Frontal cortex (tissue), 3 donors: ENCODE measurements at regions not wholly inside any gene's neighbourhood (a gene's known extent, or its start where the extent isn't known, plus 50 kb on each side); places are given as distances from the start of the nearest gene placed in this dataset.

Experiments
- DNase-seq, 2 donors: peaks; one replicate each; pipeline ENCODE4 v3.0.0; 2012; ENCODE audit warnings: low spot score in 2 of 2
- FAIRE-seq: peaks from 2 replicates; lab custom pipeline; 2012; peaks lifted over from hg19 to GRCh38; lab: Jason Lieb, UNC
- donor health status: control.
- donor health status: control.
- donor health status: control.

- no peak for DNase-seq
- FAIRE-seq = no peak
Measured at GRCh38 chr2:579351-579886, 97.8 kb downstream of the TMEM18 start.

- no peak for FAIRE-seq
Measured at GRCh38 chr2:576292-576691, 100.9 kb downstream of the TMEM18 start.

GRCh38 chr2:575727-576236 lies 101.4 kb downstream of the TMEM18 start:
- DNase-seq = no peak

More at GRCh38 chr2:576292-576691, 100.9 kb downstream of the TMEM18 start:
- DNase-seq = no peak

GRCh38 chr2:575030-575726 lies 102.0 kb downstream of the TMEM18 start:
- no peak for DNase-seq
- FAIRE-seq = no peak

More at GRCh38 chr2:575727-576236, 101.4 kb downstream of the TMEM18 start:
- no peak for FAIRE-seq

DNA sequence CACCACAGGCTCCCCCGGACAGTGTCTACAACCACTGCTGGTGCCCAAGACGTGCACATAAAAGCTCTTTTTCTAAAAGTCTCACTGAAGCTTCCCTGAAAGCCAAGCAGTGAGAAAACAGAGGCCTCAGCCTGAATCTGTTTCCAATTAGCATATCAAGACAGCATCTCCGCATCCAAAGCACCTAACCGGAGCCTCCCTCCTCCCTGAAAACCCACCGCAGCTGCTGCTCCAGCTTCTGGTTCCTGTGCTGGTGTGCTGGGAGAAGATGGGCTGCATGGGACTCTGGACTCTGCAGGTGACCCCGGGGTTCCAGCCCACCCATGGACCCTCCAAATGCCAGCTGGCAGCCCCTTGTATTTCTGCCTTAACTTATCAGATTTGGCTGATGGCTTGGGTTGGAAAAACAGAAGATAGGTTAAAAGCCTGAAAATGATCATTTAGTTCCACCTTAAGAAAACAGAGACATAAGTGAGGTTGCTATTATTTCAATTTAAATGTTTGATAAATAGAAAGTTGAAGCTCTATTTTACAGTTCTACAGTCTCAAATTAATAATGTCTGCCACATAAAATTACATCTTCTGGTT lies 103.3 kb downstream of the TMEM18 start:
- no peak for FAIRE-seq
- DNase-seq = no peak

- FAIRE-seq = no peak
- DNase-seq = no peak
Measured at GRCh38 chr2:573025-573424, 104.2 kb downstream of the TMEM18 start.

- no peak for FAIRE-seq
Measured at GRCh38 chr2:569681-570080, 107.5 kb downstream of the TMEM18 start.

DNA sequence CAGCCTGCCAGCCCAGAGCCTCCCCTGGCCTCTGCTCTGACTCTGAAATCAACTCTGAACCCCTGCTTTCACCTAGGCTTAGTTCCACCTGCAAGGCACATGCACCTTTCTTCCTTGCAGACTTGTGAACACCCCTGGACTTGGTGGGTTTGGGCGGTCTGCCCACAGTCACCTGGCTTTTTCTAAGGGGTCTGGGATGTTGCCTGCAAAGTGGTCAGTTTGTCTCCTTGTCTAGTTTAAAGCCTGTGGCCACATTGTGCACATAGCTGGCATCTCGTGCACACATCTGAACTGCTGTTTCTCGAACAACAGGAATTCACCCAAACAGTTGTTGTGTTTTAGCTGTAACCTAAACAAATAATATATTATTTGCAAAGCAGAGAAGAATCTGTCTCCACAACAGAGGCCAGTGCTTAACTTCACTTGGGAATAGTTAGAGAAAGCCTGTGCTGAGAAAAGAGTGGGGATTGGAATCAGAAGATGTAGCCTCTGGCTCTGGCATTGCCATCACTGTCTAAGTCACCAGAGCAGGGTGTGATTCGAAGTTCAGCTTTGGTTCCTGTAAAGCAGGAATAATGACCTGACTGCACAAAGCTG lies 108.5 kb downstream of the TMEM18 start:
- DNase-seq (no peak), FAIRE-seq (no peak)

More at GRCh38 chr2:569681-570080, 107.5 kb downstream of the TMEM18 start:
- DNase-seq = no peak

GRCh38 chr2:567865-568638 lies 109.2 kb downstream of the TMEM18 start:
- DNase-seq = no peak
- FAIRE-seq = no peak

DNA sequence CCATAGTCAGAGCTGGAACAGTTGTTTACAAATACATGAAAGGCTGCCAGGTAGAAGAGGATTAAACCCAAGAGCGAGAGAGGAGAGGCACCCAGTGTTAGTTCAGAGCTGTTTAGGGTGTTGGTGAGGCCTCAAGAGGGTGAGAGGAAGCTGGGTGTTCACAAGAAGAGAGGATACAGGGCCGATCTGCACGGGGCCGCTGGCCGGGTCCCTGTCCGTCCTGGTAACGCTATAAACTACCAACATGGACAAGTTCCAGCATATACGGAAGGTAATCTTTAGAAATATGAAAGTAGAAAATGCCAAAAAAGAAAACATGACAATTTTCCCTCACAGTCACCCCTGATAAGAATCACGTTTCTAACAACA lies 109.7 kb downstream of the TMEM18 start:
- DNase-seq (no peak), FAIRE-seq (no peak)

- DNase-seq (no peak), FAIRE-seq (no peak)
Measured at GRCh38 chr2:566379-567313, 110.6 kb downstream of the TMEM18 start.

GRCh38 chr2:564471-565181 lies 112.6 kb downstream of the TMEM18 start:
- FAIRE-seq (no peak), DNase-seq (no peak)

DNA sequence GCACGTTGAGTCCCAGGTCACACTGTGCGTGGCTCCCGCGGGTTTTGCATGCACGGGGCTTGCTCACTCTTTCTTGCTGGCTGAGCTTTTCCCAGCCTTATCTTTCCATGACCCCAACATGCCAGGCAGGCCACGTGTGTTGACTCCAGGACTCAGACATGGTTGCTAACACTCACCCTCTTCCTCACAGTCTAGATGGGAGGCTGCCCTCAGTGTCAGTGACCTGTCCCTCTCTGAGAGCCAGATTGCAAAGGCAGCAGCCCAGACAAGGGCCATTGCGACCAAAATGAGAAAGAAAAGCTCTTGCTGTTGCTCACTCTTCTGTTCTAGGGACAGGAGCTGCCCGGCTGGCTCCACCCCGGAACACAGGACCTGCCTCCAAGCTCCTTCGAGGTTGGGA lies 113.7 kb downstream of the TMEM18 start:
- DNase-seq = no peak
- FAIRE-seq = no peak

DNA sequence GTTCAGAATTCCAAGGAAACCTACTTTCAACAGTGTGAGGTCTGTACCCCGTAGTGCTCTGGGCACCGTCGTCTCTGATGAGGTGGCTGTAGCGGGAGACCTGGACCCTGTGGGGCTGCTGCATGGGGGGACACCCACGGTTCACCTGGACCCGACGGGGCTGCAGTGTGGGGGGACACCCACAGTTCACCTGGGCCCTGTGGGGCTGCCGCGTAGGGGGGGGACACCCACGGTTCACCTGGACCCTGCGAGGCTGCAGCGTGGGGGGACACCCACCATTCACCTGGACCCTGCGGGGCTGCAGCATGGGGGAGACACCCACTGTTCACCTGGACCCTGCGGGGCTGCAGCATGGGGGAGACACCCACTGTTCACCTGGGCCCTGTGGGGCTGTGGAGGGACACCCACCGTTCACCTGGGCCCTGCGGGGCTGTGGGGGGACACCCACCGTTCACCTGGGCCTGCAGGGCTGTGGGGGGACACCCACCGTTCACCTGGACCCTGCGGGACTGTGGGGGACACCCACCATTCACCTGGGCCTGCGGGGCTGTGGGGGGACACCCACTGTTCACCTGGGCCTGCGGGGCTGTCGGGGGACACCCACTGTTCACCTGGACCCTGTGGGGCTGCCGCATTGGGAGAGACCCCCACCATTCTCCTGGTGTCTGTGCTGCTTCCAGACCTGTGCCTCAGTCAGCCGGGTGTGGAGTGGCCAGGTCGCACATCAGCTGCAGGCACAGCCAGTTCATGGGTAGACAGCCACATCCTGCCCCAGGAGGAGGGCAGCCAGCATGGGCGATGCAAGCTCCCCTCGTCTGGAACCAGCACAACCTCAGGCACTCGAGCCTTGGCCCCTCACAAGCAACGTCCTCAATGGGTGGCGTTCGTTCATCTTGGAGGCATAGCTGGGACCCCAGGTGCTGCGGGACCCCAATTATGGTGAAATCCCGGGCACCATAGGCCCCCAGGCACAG lies 114.5 kb downstream of the TMEM18 start:
- DNase-seq = no peak
- FAIRE-seq = no peak

- no peak for DNase-seq
- no peak for FAIRE-seq
Measured at GRCh38 chr2:558879-559278, 118.3 kb downstream of the TMEM18 start.

DNA sequence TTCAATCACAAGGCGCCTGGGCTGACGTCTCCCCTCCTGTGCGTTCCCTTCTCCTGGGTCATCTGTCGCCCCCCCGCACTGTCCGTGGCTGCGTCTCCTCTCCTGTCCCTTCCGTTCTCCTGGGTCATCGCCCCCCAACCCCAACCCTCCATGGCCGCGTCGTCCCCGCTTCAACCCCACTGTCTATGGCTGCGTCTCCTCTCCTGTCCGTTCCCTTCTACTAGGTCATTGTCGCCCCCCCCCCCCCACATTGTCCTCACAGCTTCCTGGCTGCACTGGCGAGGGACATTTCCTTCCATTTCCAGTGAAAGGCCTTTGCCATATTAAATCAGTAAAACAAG lies 118.9 kb downstream of the TMEM18 start:
- FAIRE-seq = no peak
- no peak for DNase-seq

GRCh38 chr2:557635-558301 lies 119.4 kb downstream of the TMEM18 start:
- no peak for DNase-seq
- no peak for FAIRE-seq
